Choroid plexus epithelial cell (primary cell): ENCODE measurements at regions not wholly inside any gene's neighbourhood (a gene's known extent, or its start where the extent isn't known, plus 50 kb on each side); places are given as distances from the start of the nearest gene placed in this dataset.

Experiments
- DNase-seq: peaks from one replicate; pipeline ENCODE4 v3.0.0-alpha.2; 2010; ENCODE audit warnings: low read depth
- H3K4me3 ChIP-seq: 2 replicates; pipeline ENCODE4 v1.5.1; 2011; ENCODE audit warnings: low read depth, mild to moderate bottlenecking, control low read depth, low read length, moderate library complexity
- CTCF ChIP-seq: conservative IDR thresholded peaks from 2 replicates; pipeline ENCODE4 v1.5.1; 2011; ENCODE audit warnings: low read depth, mild to moderate bottlenecking, control low read depth, inconsistent platforms, low read length, moderate library complexity

GRCh38 chr16:61083711-61084110 lies 952.5 kb downstream of the CDH8 start:
- no peak overlapping the region for H3K4me3 ChIP-seq
- no peak for TF ChIP-seq CTCF
- no peak for DNase-seq

- no peak overlapping the region for H3K4me3 ChIP-seq
- no peak for TF ChIP-seq CTCF
Observed at GRCh38 chr16:61074324-61074723, 961.9 kb downstream of the CDH8 start.

GRCh38 chr16:61057635-61058034 lies 978.6 kb downstream of the CDH8 start:
- no peak for DNase-seq
- no peak for TF ChIP-seq CTCF

More at GRCh38 chr16:61074324-61074723, 961.9 kb downstream of the CDH8 start:
- DNase-seq: no peak

GRCh38 chr16:61050547-61050946 lies 985.7 kb downstream of the CDH8 start:
- no peak for TF ChIP-seq CTCF
- no peak for DNase-seq
- no peak overlapping the region for H3K4me3 ChIP-seq

More at GRCh38 chr16:61057635-61058034, 978.6 kb downstream of the CDH8 start:
- no peak overlapping the region for H3K4me3 ChIP-seq

- TF ChIP-seq CTCF: no peak
- no peak overlapping the region for H3K4me3 ChIP-seq
- no peak for DNase-seq
Observed at GRCh38 chr16:61045931-61046330, 990.3 kb downstream of the CDH8 start.

GRCh38 chr16:61042737-61043136 lies 993.5 kb downstream of the CDH8 start:
- no peak overlapping the region for H3K4me3 ChIP-seq
- no peak for DNase-seq
- TF ChIP-seq CTCF: no peak

- DNase-seq: no peak
- no peak overlapping the region for H3K4me3 ChIP-seq
- TF ChIP-seq CTCF: no peak
Observed at GRCh38 chr16:61030616-61031015, 1005.6 kb downstream of the CDH8 start.
